HS-27A (cell line): ENCODE measurements at regions not wholly inside any gene's neighbourhood (a gene's known extent, or its start where the extent isn't known, plus 50 kb on each side); places are given as distances from the start of the nearest gene placed in this dataset.
A peak's percentile ranks its signal among the peaks of the same experiment; 100 is the strongest.

Source experiments
- DNase-seq: peaks from one replicate; pipeline ENCODE4 v3.0.0-alpha.2; 2012; ENCODE audit warnings: low read depth, missing footprints

- DNase-seq: no peak
Measured at GRCh38 chr15:47405365-47406162, 311.7 kb upstream of the SEMA6D start.

GRCh38 chr15:47407692-47408091, 309.6 kb upstream of the SEMA6D start:
- DNase-seq: no peak

- DNase-seq: no peak
Measured at GRCh38 chr15:47409038-47409437, 308.3 kb upstream of the SEMA6D start.

- DNase-seq: no peak
Measured at GRCh38 chr15:47409600-47409999, 307.7 kb upstream of the SEMA6D start.

- DNase-seq: no peak
Measured at GRCh38 chr15:47410247-47410646, 307.1 kb upstream of the SEMA6D start.

- no peak for DNase-seq
Measured at GRCh38 chr15:47411733-47412132, 305.6 kb upstream of the SEMA6D start.

GRCh38 chr15:47412136-47412535, 305.2 kb upstream of the SEMA6D start:
- DNase-seq: no peak

GRCh38 chr15:47412802-47413201, 304.5 kb upstream of the SEMA6D start:
- DNase-seq: no peak

- no peak for DNase-seq
Measured at GRCh38 chr15:47414207-47414606, 303.1 kb upstream of the SEMA6D start.

GRCh38 chr15:47415539-47415971, 301.8 kb upstream of the SEMA6D start:
- no peak for DNase-seq

GRCh38 chr15:47422881-47423665, 294.2 kb upstream of the SEMA6D start:
- no peak for DNase-seq

- DNase-seq: no peak
Measured at GRCh38 chr15:47427463-47427862, 289.8 kb upstream of the SEMA6D start.

GRCh38 chr15:47429376-47429775, 287.9 kb upstream of the SEMA6D start:
- DNase-seq: no peak

- DNase-seq: peak; percentile 75
Measured at GRCh38 chr15:47431501-47431900, 285.8 kb upstream of the SEMA6D start.

GRCh38 chr15:47432826-47433225, 284.5 kb upstream of the SEMA6D start:
- DNase-seq: no peak

- no peak for DNase-seq
Measured at GRCh38 chr15:47434596-47434995, 282.7 kb upstream of the SEMA6D start.

- DNase-seq: no peak
Measured at GRCh38 chr15:47437491-47437890, 279.8 kb upstream of the SEMA6D start.

- no peak for DNase-seq
Measured at GRCh38 chr15:47439146-47440111, 277.9 kb upstream of the SEMA6D start.

GRCh38 chr15:47442371-47442770, 274.9 kb upstream of the SEMA6D start:
- no peak for DNase-seq

- no peak for DNase-seq
Measured at GRCh38 chr15:47443839-47444238, 273.5 kb upstream of the SEMA6D start.

GRCh38 chr15:47445723-47446392, 271.4 kb upstream of the SEMA6D start:
- no peak for DNase-seq
